Nephron (organoid): ENCODE measurements at regions not wholly inside any gene's neighbourhood (a gene's known extent, or its start where the extent isn't known, plus 50 kb on each side); places are given as distances from the start of the nearest gene placed in this dataset.

Source experiments
- H3K27ac Mint-ChIP-seq, 3 experiments: 2 replicates each; pipeline ENCODE4 v1.8.0; 2020; ENCODE audit warnings: mixed read lengths in 3 of 3, mild to moderate bottlenecking in 2 of 3, moderate library complexity in 1 of 3
- H3K27me3 Mint-ChIP-seq: 2 replicates; pipeline ENCODE4 v1.8.0; 2021; ENCODE audit warnings: low read depth, mild to moderate bottlenecking, moderate library complexity, mixed read lengths
- H3K36me3 Mint-ChIP-seq: 2 replicates; pipeline ENCODE4 v1.8.0; 2020; ENCODE audit warnings: low read depth, mixed read lengths
- H3K4me1 Mint-ChIP-seq: 2 replicates; pipeline ENCODE4 v1.8.0; 2020; ENCODE audit warnings: mixed read lengths
- H3K4me3 Mint-ChIP-seq, 3 experiments: 2 replicates each; pipeline ENCODE4 v1.8.0; 2020; ENCODE audit warnings: mild to moderate bottlenecking in 3 of 3, mixed read lengths in 3 of 3, moderate library complexity in 2 of 3
- H3K9me3 Mint-ChIP-seq: 2 replicates; pipeline ENCODE4 v1.8.0; 2020; ENCODE audit warnings: mixed read lengths
- CTCF ChIP-seq, 3 experiments: fragments of 200-600 bp; sonication (generic); IDR thresholded peaks; one replicate each; pipeline ENCODE4 v1.5.0; 2021; ENCODE audit warnings: antibody characterized with exemption in 3 of 3; ENCODE audit not compliant: unreplicated experiment in 3 of 3

- H3K4me1 Mint-ChIP-seq, result peaks cover 30% of the 10 kb centered on the region
- H3K27me3 Mint-ChIP-seq, result peaks cover 15% of the 10 kb centered on the region
- peak overlapping the region in 1 of 3 experiments; percentile 43 for H3K4me3 Mint-ChIP-seq
- H3K36me3 Mint-ChIP-seq, result no peaks in the 10 kb centered on the region
- TF ChIP-seq CTCF (IDR thresholded peaks at IDR 0.05; ENCODE audit: unreplicated experiment in 3 of 3), result no peak
- H3K27ac Mint-ChIP-seq, result peak overlapping the region; percentile 63 to 96 (median 71)
- H3K9me3 Mint-ChIP-seq, result peaks cover 7% of the 10 kb centered on the region
Observed at GRCh38 chrX:40244980-40245379, 147.2 kb upstream of the BCOR start.

GRCh38 chrX:40243755-40244515, 146.2 kb upstream of the BCOR start:
- peaks cover 30% of the 10 kb centered on the region for H3K4me1 Mint-ChIP-seq
- peak overlapping the region; percentile 15 to 46 (median 38) for H3K27ac Mint-ChIP-seq
- TF ChIP-seq CTCF (IDR thresholded peaks at IDR 0.05; ENCODE audit: unreplicated experiment in 3 of 3), result no peak
- H3K27me3 Mint-ChIP-seq, result peaks cover 15% of the 10 kb centered on the region
- H3K9me3 Mint-ChIP-seq, result peaks cover 7% of the 10 kb centered on the region
- no peaks in the 10 kb centered on the region for H3K36me3 Mint-ChIP-seq
- no peak overlapping the region for H3K4me3 Mint-ChIP-seq

- Mint-ChIP-seq H3K27ac (no peak overlapping the region), H3K4me3 (no peak overlapping the region), H3K4me1 (peaks cover 24% of the 10 kb centered on the region), H3K36me3 (no peaks in the 10 kb centered on the region), H3K27me3 (peaks cover 15% of the 10 kb centered on the region), H3K9me3 (peaks cover 11% of the 10 kb centered on the region)
- no peak for TF ChIP-seq CTCF (IDR thresholded peaks at IDR 0.05; ENCODE audit: unreplicated experiment in 3 of 3)
Observed at GRCh38 chrX:40240844-40241243, 143.1 kb upstream of the BCOR start.

GRCh38 chrX:40237731-40238178, 140.0 kb upstream of the BCOR start:
- Mint-ChIP-seq H3K4me1 (no peaks in the 10 kb centered on the region), H3K9me3 (peaks cover 10% of the 10 kb centered on the region), H3K27me3 (peaks cover 8% of the 10 kb centered on the region)

GRCh38 chrX:40230646-40231045, 132.9 kb upstream of the BCOR start:
- no peak for TF ChIP-seq CTCF (IDR thresholded peaks at IDR 0.05; ENCODE audit: unreplicated experiment in 3 of 3)
- no peak overlapping the region for H3K27ac Mint-ChIP-seq
- no peak overlapping the region for H3K4me3 Mint-ChIP-seq
- no peaks in the 10 kb centered on the region for H3K4me1 Mint-ChIP-seq
- H3K9me3 Mint-ChIP-seq, result peaks cover 17% of the 10 kb centered on the region
- H3K36me3 Mint-ChIP-seq, result no peaks in the 10 kb centered on the region
- H3K27me3 Mint-ChIP-seq, result no peaks in the 10 kb centered on the region

More at GRCh38 chrX:40237731-40238178, 140.0 kb upstream of the BCOR start:
- Mint-ChIP-seq H3K4me3 (no peak overlapping the region), H3K27ac (no peak overlapping the region), H3K36me3 (no peaks in the 10 kb centered on the region)
- TF ChIP-seq CTCF (IDR thresholded peaks at IDR 0.05; ENCODE audit: unreplicated experiment in 3 of 3), result no peak

- Mint-ChIP-seq H3K36me3 (no peaks in the 10 kb centered on the region), H3K9me3 (peaks cover 20% of the 10 kb centered on the region), H3K27ac (no peak overlapping the region), H3K4me3 (no peak overlapping the region), H3K27me3 (no peaks in the 10 kb centered on the region), H3K4me1 (no peaks in the 10 kb centered on the region)
- TF ChIP-seq CTCF (IDR thresholded peaks at IDR 0.05; ENCODE audit: unreplicated experiment in 3 of 3), result no peak
Observed at GRCh38 chrX:40227125-40227524, 129.4 kb upstream of the BCOR start.
